ENCODE measurements at regions not wholly inside any gene's neighbourhood (a gene's known extent, or its start where the extent isn't known, plus 50 kb on each side); places are given as distances from the start of the nearest gene placed in this dataset.

- no TSS peak for BruUV-seq (replicated peaks)
- in situ Hi-C loops (cut with HindIII; ENCODE audit: extremely low pct_ligation_motif_present, low pct_unique_long_range_greater_than_20kb) (no loop called here), intact Hi-C loops (cut with micrococcal nuclease; ENCODE audit: unreplicated experiment) (no loop called here)
- no peak for FAIRE-seq
- no peaks in the 10 kb centered on the region for H3K9me3 ChIP-seq (ENCODE audit: low read length)
- no peaks in the 10 kb centered on the region; a peak in 1 of 5 replicates for H3K27me3 ChIP-seq (ENCODE audit: control insufficient read depth in 1 of 2, insufficient read depth in 2 of 2, low read length in 2 of 2)
- no peaks in the 10 kb centered on the region for H3K4me1 ChIP-seq (ENCODE audit: insufficient read depth, low read length)
- H3K36me3 ChIP-seq (replicated peaks in 1 of 2; ENCODE audit: control insufficient read depth in 1 of 2, insufficient read depth in 2 of 2, low read length in 2 of 2): no peaks in the 10 kb centered on the region
- no peak for ATAC-seq
- no peaks in the 10 kb centered on the region for H4K20me1 ChIP-seq (ENCODE audit: insufficient read depth, low read length)
- ChIA-PET POLR2A (no interaction called here), CTCF (ENCODE audit: low intra/inter-chr PET ratio, low total read pairs) (no interaction called here)
- DNase-seq (ENCODE audit: low spot score): no peak
- no peak for TF ChIP-seq AGO2 (optimal IDR thresholded peaks at IDR 0.05; ENCODE audit: low read depth, low read length)
- no peak for TF ChIP-seq TBX2 (CRISPR knock-in tag; IDR thresholded peaks at IDR 0.05; ENCODE audit: borderline replicate concordance)
- no peak for TF ChIP-seq RBFOX2 (IDR thresholded peaks at IDR 0.05; ENCODE audit: low read depth, low read length)
- TF ChIP-seq ZNF749 (CRISPR knock-in tag; IDR thresholded peaks at IDR 0.05; ENCODE audit: borderline replicate concordance): no peak
- no peak for TF ChIP-seq ATF2 (CRISPR knock-in tag; IDR thresholded peaks at IDR 0.05)
- no peak for TF ChIP-seq TFE3 (CRISPR knock-in tag; IDR thresholded peaks at IDR 0.05)
- TF ChIP-seq ZNF546 (CRISPR knock-in tag; conservative IDR thresholded peaks at IDR 0.05): no peak
- no peak for TF ChIP-seq NFE2L2 (IDR thresholded peaks at IDR 0.05; ENCODE audit: low read length)
- no peak for TF ChIP-seq ZNF687 (CRISPR knock-in tag; IDR thresholded peaks at IDR 0.05)
- no peak for TF ChIP-seq ZNF33B (CRISPR knock-in tag; IDR thresholded peaks at IDR 0.05)
- no peak for TF ChIP-seq SATB2 (CRISPR knock-in tag; IDR thresholded peaks at IDR 0.05)
- no peak for TF ChIP-seq ZNF12 (CRISPR knock-in tag; IDR thresholded peaks at IDR 0.05)
- no peak overlapping the region for H3K9ac ChIP-seq (ENCODE audit: insufficient read depth, low read depth, low read length)
- no peak overlapping the region for H3K27ac ChIP-seq (ENCODE audit: extremely low read length, insufficient read depth, low read length)
- no peak overlapping the region for H3K4me3 ChIP-seq (replicated peaks in 1 of 3; ENCODE audit: insufficient read depth in 1 of 3, low read depth in 2 of 3, low read length in 3 of 3)
- no peak overlapping the region for H2AFZ ChIP-seq (ENCODE audit: low read length)
- H3K79me2 ChIP-seq (ENCODE audit: insufficient read depth, low read length): no peaks in the 10 kb centered on the region
- H3K4me2 ChIP-seq (ENCODE audit: low read depth, low read length): no peak overlapping the region
- WGBS (ENCODE audit: low lambda C conversion rate): under 1% methylated on average over 8 of the region's 8 CpGs
Observed at GRCh38 chr18:70496353-70497294, 207.8 kb downstream of the SOCS6 start.

Data from HepG2 (cell line).